NCI-H1417 (cell line): ENCODE measurements at regions not wholly inside any gene's neighbourhood (a gene's known extent, or its start where the extent isn't known, plus 50 kb on each side); places are given as distances from the start of the nearest gene placed in this dataset.
"Not testable (repeated sequence)": the region's sequence is repeated elsewhere in the genome, so short reads cannot be mapped to it uniquely, and the experiment has no call there.

ENCODE experiments used
- DNase-seq, 3 experiments: peaks; one replicate each; lab custom pipeline; 2025; lab: John Stamatoyannopoulos, UW

DNA sequence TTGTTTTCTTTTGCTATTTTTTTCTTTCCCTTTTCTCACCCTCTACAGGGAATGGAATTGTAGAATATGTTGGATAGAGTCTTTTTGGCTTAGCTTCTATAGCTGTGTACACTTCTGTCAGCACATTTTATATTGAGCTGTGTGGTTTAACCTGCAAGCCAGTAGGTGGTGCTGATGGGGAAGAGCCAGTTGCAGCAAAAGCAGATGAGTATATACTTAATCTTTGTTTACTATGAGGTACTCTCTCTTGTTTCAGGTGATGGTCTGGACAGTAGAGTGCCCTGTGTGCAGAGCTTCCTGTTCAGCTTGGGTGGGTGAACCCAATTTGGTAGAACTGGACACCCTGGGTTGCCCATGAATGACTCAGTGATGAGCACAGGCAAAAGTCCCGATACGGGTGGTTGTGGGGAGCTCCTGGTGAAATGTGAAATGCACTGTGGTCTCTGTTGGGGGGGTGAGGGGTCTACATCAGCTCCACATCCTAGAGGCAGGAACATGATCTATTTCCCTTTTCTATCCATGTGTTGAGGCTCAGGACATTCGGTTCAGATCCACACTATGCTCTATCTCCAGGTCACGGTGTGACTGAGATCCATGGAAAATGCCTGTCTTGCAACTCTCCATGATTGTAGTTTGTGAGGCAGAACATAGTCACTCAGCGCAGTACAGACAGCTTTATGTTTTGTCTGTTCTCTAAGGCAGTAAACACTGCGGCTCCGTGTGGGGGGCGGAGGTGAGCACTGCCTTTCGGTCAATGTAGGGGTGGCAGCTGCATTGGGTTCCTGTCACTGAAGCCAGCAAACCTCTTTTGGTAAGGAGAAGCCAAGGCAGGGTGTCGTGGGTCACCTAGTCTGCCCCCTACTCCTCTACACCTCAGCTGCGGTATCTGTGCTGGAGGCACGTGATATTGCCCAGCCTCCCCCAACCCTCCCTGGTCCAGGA lies 353.2 kb downstream of the PRR16 start:
- DNase-seq, result peak in 1 of 3 experiments; percentile 3

GRCh38 chr5:120818128-120818527 lies 354.0 kb downstream of the PRR16 start:
- DNase-seq, result no peak

DNA sequence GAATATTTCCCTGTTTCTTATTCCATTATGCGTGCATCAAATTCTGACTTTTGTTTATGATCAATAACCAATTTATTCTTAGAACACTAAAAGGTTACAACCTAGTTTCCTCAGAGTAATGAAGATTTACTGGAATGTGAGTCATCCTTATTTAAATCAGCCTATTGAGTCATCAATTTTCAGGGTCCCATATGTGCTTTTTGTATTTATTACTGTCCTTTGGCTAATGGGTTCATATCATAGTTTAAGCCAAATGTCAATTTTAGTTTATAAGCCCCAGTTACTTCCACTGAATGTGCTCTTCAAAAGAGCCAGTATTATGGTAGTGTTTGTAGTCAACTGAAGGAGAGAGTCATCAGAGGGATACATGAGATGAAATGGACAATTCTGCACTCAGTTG lies 359.2 kb downstream of the PRR16 start:
- DNase-seq, result no peak

- not testable (repeated sequence) for DNase-seq
Observed at GRCh38 chr5:120831646-120832045, 367.5 kb downstream of the PRR16 start.

- DNase-seq, result no peak
Observed at GRCh38 chr5:120841830-120842229, 377.7 kb downstream of the PRR16 start.

DNA sequence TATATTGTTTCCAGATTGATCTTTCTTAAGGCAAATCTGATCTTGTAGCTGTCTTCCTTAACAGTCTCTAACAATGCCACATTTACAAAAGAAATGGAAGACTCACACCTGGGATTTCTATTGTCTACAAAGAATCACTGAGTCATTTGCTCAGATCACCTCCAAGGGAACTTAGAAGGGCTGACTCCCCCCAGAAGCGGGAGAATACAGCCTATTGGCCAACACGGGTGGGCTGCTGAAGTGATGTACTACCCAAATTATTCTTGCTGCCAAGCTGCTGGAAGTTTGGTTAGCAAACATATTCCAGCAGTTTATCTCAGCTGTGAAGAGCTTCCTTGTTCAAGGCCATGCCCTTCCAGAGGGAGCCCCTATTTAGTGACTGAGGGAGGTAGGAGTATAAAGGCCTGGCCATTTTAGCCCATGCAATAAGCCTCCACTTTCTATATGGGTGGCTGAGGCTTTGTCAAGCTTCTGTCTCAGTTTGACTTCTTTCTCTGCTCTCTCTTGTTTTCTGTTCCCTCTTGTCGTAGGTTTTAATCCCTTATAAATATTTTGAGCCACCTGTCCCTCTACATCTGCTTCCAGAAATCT lies 379.4 kb downstream of the PRR16 start:
- DNase-seq, result no peak

GRCh38 chr5:120848883-120849282 lies 384.8 kb downstream of the PRR16 start:
- DNase-seq, result no peak

- DNase-seq, result no peak
Observed at GRCh38 chr5:120852222-120852860, 388.2 kb downstream of the PRR16 start.

DNA sequence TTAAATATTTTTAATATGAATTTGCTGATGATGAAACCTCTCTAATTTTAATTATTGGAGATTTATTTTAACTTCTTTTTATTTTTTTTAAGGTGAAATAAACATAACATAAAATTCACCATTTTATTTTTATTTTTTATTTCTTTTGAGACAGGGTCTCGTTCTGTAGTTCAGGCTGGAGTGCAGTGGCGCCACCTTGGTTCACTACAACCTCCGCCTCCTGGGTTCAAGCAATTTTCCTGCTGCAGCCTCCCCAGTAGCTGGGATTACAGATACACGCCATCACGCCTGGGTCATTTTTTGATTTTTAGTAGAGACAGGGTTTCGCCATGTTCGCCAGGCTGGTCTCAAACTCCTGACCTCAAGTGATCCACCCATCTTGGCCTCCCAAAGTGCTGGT lies 402.9 kb downstream of the PRR16 start:
- no peak for DNase-seq

- no peak for DNase-seq
Observed at GRCh38 chr5:120869831-120870230, 405.7 kb downstream of the PRR16 start.

GRCh38 chr5:120872297-120872696 lies 408.2 kb downstream of the PRR16 start:
- no peak for DNase-seq

DNA sequence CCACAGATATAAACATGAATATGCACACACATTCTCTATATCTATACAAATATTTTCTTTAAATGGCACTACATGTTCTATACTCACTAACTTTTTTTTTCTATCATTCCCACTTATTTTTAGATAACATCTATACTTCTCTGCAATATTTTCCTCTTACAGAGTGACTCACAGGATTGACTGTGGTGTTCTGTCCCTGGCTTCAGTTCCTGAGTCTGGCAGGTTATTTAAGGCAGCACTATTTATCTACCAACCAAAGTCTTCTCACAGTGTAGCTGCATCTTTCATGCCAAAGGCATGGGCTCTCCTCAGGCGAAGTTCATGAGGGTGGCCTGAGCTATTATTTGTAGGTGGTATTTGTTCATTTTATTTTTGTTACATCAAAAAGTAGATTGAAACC lies 409.0 kb downstream of the PRR16 start:
- DNase-seq, result no peak

DNA sequence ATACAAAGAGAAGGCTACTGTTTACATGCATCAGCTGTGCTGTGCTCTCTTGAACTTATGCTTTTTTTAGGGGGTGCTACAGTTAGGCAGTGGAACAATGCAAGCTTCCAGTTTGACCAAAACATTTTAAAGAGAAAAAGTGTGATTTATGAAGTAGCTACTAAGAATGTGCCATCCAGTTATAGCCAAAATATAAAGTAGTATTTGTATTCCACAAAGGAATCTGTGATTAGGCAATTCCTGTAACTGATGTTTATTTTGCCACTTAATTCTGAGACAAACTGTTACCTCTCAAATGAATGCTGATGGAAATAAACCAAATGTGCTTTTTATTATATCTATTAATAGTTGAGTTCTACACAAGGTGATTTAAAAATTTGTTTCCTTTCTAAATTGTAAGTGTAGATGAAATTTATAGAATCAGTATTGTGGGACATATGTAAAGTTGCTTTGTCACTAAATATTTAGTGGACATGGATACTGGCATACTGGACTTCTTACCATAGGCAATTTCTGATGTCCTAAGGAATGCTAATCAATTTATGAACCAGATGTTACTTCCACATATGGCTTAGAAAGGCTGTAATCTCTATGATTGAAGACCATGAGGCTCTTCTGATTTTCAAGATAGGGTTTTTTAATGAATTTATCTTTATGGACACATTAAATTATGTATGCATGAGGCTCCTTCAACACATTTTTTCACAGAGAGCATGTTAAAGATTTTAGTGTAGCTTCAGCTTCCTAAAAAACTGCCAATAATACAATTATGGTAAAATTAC lies 410.2 kb downstream of the PRR16 start:
- DNase-seq, result peak in 1 of 3 experiments; percentile 10

GRCh38 chr5:120882038-120882775 lies 418.1 kb downstream of the PRR16 start:
- DNase-seq, result no peak

- DNase-seq, result no peak
Observed at GRCh38 chr5:120886351-120886860, 422.3 kb downstream of the PRR16 start.

DNA sequence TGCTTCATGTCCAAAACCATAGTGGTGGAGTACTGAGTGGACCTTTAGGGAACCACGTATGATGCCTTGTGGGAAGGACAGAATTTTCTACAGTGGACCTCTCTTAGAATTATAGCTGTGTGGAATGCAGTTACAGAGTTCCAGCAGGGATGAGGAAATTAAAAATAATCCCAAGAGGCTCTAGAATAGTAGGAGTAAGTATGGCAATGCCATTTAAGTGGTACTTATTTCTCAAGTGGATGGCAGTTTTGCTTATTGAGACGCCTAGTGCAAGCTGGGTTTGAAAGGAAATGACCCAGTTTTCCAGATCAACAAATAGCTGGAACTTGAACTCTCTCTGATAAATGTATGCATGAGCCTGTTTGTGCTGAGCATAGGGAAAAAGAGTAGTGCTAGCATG lies 431.6 kb downstream of the PRR16 start:
- DNase-seq, result peak in 1 of 3 experiments; percentile 5

GRCh38 chr5:120901199-120901598 lies 437.1 kb downstream of the PRR16 start:
- DNase-seq, result peak in 1 of 3 experiments; percentile 30

DNA sequence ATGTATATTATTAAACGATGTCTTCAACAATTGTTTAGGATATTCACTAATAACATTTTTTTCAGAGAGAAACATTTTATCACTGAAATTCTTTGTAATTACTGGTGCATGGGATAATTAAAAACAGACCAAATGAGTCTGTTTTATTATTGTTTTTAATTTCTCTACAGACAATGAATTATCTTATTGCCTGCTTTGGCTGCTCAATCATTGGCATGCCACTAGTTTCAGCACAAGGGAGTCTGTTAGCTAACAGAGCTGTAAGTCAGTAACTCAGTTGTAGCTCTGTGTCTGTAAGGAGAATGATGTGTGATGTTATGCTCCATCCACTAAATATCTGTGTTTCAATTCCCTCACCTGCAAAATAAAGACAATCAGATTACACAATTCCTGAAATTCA lies 443.9 kb downstream of the PRR16 start:
- no peak for DNase-seq

DNA sequence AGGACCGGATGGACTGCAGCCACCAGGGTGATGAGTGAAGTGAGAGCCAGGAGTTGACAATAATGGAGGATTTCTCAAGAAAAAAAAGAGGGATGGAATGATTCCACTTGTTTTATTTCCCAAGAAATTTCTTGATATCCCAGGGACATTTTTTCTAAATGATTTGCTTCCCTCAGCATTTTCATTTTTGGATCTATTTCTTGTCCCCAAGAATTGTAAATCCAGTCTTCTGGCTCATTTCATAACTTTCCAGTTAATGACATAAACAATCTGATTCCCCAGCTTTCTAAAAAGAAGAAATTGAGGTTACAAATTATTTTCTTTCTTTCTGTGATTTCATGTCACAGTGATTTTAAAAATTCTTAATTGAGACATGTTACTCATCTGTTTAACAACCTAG lies 446.5 kb downstream of the PRR16 start:
- DNase-seq, result no peak

DNA sequence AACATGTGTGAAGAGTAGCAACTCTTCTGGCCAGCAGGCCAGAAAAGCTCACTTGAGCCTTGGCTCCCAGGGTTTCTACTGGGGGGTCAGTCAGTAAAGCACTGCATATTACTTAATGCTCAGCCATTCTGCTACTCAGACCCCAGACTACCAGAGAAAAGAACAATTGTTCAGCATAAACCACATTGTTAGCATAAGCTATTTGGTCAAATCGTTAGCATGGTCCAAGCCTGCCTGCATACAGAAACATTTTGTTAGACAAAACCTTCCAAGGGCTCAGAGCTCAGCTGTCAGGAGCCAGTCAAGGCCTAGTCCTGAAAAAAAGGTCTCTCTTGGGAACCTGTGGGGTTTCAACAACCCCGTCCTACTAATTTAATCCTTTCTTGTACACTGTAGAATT lies 449.3 kb downstream of the PRR16 start:
- no peak for DNase-seq

DNA sequence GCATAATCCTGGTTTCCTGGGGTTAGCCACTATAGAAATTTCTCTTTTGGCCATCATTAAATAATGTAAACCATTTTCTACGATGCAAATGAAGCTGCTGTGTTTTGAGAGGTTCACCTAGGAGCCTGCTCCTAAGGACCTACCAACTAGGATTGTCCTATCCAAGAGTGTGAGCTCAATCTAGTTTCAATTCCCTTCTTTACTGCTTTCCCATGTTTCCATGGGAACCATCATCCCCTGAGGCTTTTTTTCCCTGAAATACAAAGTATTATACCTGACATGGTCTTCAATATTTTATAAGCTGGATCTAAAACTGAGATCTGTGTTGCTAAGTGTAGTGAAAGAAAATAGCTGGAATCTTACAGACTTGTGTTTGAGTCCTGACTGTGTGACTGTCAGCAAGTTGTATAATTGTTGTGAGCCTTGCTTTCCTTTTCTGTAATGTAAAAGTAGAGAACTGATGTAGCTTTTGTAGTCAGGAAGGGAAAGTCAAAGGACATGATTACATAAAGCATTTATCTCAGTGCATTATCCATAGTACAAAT lies 453.2 kb downstream of the PRR16 start:
- no peak for DNase-seq
